C4-2B (cell line): ENCODE measurements at regions not wholly inside any gene's neighbourhood (a gene's known extent, or its start where the extent isn't known, plus 50 kb on each side); places are given as distances from the start of the nearest gene placed in this dataset.

Experiments used
- H3K27ac ChIP-seq: fragments of 450-650 bp; 2 replicates; pipeline ENCODE4 v1.5.1; 2017
- CTCF ChIP-seq: fragments of 450-650 bp; conservative IDR thresholded peaks from 2 replicates; pipeline ENCODE4 v1.5.1; 2017; ENCODE audit warnings: mild to moderate bottlenecking
- ZFX ChIP-seq: fragments of 450-650 bp; IDR thresholded peaks from 2 replicates; pipeline ENCODE4 v1.6.1; 2017

GRCh38 chr6:14915888-14916832 lies 329.7 kb upstream of the JARID2 start:
- no peak overlapping the region for H3K27ac ChIP-seq
- TF ChIP-seq CTCF (no peak), ZFX (no peak)

GRCh38 chr6:14917109-14917910 lies 328.6 kb upstream of the JARID2 start:
- TF ChIP-seq ZFX: no peak
- no peak for TF ChIP-seq CTCF

GRCh38 chr6:14918200-14918907 lies 327.5 kb upstream of the JARID2 start:
- no peak for TF ChIP-seq ZFX
- no peak for TF ChIP-seq CTCF
- H3K27ac ChIP-seq: no peak overlapping the region

More at GRCh38 chr6:14917109-14917910, 328.6 kb upstream of the JARID2 start:
- no peak overlapping the region for H3K27ac ChIP-seq

- H3K27ac ChIP-seq: no peak overlapping the region
- no peak for TF ChIP-seq ZFX
- no peak for TF ChIP-seq CTCF
Observed at GRCh38 chr6:14919038-14919670, 326.7 kb upstream of the JARID2 start.

- no peak overlapping the region for H3K27ac ChIP-seq
- TF ChIP-seq ZFX (no peak), CTCF (no peak)
Observed at GRCh38 chr6:14920276-14920675, 325.6 kb upstream of the JARID2 start.

- TF ChIP-seq CTCF (no peak), ZFX (no peak)
- no peak overlapping the region for H3K27ac ChIP-seq
Observed at GRCh38 chr6:14921170-14921569, 324.7 kb upstream of the JARID2 start.
